Upper lobe of left lung (tissue), 4 donors: ENCODE measurements at regions not wholly inside any gene's neighbourhood (a gene's known extent, or its start where the extent isn't known, plus 50 kb on each side); places are given as distances from the start of the nearest gene placed in this dataset.

Experiments
- POLR2AphosphoS5 ChIP-seq, 2 donors: sonication (generic); formaldehyde crosslinking; IDR thresholded peaks; one replicate each; pipeline ENCODE4 v1.5.1; 2017; ENCODE audit warnings: antibody characterized with exemption in 2 of 2
- TF ChIP-seq, protein P1 (sequence below), 6 experiments: fragments of 450-650 bp in 4 of 6; fragments of 200-600 bp in 2 of 6; sonication (generic) in 2 of 6; IDR thresholded peaks; one replicate each; pipeline ENCODE4 v1.5.1; 2016 to 2019; ENCODE audit warnings: antibody characterized with exemption in 6 of 6

GRCh38 chr7:26029911-26030310 is 122.1 kb upstream of the NFE2L3 start:
- TF ChIP-seq POLR2AphosphoS5 (IDR thresholded peaks at IDR 0.05), result no peak
- TF ChIP-seq, protein P1, sequence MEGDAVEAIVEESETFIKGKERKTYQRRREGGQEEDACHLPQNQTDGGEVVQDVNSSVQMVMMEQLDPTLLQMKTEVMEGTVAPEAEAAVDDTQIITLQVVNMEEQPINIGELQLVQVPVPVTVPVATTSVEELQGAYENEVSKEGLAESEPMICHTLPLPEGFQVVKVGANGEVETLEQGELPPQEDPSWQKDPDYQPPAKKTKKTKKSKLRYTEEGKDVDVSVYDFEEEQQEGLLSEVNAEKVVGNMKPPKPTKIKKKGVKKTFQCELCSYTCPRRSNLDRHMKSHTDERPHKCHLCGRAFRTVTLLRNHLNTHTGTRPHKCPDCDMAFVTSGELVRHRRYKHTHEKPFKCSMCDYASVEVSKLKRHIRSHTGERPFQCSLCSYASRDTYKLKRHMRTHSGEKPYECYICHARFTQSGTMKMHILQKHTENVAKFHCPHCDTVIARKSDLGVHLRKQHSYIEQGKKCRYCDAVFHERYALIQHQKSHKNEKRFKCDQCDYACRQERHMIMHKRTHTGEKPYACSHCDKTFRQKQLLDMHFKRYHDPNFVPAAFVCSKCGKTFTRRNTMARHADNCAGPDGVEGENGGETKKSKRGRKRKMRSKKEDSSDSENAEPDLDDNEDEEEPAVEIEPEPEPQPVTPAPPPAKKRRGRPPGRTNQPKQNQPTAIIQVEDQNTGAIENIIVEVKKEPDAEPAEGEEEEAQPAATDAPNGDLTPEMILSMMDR (IDR thresholded peaks at IDR 0.05), result no peak
